ENCODE measurements at regions not wholly inside any gene's neighbourhood (a gene's known extent, or its start where the extent isn't known, plus 50 kb on each side); places are given as distances from the start of the nearest gene placed in this dataset.

DNA sequence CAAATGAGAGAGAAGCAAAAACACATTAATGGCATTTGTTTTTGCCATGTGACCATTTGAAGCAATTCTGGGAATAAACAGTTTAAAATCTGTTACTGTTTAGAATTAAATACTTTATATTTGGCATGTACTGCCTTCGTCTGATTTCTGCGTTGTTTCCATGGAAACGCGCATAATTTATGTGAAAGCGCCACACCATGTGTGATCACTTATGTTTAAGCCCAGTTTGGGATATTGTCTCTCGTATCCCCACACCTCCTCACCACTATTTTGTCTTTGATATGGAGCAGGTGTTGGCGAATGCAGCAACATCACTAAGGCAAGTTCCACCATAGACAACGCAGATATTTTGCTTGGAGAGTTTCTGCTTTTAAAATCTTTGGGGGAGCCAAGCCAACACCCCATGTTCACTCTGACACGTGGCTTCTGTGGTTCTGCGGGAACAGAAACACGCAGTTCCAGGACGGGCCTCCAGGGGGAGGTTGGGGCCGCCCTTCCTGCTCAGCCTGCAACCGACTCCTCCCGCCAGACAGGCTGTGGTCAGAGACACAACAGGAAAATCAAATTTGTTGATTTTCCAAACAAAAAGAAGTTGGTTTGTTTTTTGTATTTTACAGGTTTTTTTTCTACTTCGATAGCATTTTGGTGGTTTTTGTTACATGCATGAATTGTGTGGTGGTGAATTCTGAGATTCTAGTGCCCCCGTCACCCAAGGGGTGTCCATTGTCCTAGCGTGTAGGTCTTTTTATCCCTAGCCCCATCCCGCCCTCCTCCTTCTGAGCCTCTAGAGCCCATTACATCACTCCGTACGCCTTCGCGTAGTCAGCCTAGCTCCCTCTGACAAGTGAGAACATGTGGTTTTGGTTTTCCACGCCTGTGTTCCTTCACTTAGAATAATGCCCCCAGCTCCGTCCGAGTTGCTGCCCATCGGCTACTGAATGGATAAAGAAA lies 101.9 kb upstream of the SFSWAP start:
- TF ChIP-seq POLR2A (IDR thresholded peaks at IDR 0.05; ENCODE audit: low read length): no peak
- no peak for TF ChIP-seq GATA1 (IDR thresholded peaks at IDR 0.05; ENCODE audit: low read depth, low read length)
